HCT116 (cell line): ENCODE measurements at regions not wholly inside any gene's neighbourhood (a gene's known extent, or its start where the extent isn't known, plus 50 kb on each side); places are given as distances from the start of the nearest gene placed in this dataset.

Source experiments
- EZH2 ChIP-seq: fragments of 200-600 bp; sonication (generic); IDR thresholded peaks from 2 replicates; pipeline ENCODE4 v1.6.1; 2017; ENCODE audit warnings: antibody characterized with exemption, mixed run types
- EZH2phosphoT487 ChIP-seq: fragments of 200-600 bp; IDR thresholded peaks from 2 replicates; pipeline ENCODE4 v1.6.1; 2018; ENCODE audit warnings: antibody characterized with exemption, borderline replicate concordance
- JUND ChIP-seq: IDR thresholded peaks from 2 replicates; pipeline ENCODE4 v1.6.1; 2012
- POLR2A ChIP-seq: IDR thresholded peaks from 2 replicates; pipeline ENCODE4 v1.7.0; 2011; ENCODE audit warnings: borderline replicate concordance; ENCODE audit not compliant: insufficient read depth, insufficient read length; ENCODE audit errors: extremely low read depth
- ZNF274 ChIP-seq: fragments of 200-500 bp; sonication (Bioruptor generic); IDR thresholded peaks from 2 replicates; pipeline ENCODE4 v1.6.1; 2014; ENCODE audit warnings: mild to moderate bottlenecking, low read depth, low read length, inconsistent platforms
- TF ChIP-seq, protein P1 (sequence below), 3 experiments: fragments of 200-600 bp in 1 of 3; sonication (generic) in 1 of 3; IDR thresholded peaks in 2 of 3; conservative IDR thresholded peaks in 1 of 3; 2 replicates each; pipeline ENCODE4 v1.5.1; 2012 to 2017; ENCODE audit warnings: low read depth in 2 of 3, low read length in 2 of 3, antibody characterized with exemption in 1 of 3, borderline replicate concordance in 1 of 3, control low read depth in 1 of 3, mild to moderate bottlenecking in 1 of 3, mixed read lengths in 1 of 3, mixed run types in 1 of 3, moderate library complexity in 1 of 3; ENCODE audit not compliant: insufficient read depth in 1 of 3

DNA sequence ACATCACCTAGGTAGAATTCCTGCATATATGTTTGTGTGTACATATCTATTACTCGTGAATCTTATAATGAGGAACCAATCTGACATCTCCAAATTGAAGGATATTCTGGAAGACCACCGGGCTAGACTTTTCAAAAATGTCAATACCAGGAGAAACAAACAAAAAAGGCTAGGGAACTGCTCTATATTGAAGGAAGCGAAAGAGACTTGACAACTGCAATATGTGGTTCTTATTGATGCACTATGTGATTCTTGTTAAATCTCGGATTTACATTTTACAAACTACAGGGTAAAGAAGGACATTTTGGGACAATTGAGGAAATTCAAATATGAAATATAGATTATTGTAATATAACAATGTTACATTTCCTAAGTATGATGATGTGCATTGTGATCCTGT lies 137.5 kb upstream of the CCDC54 start:
- no peak for TF ChIP-seq ZNF274
- TF ChIP-seq, protein P1, sequence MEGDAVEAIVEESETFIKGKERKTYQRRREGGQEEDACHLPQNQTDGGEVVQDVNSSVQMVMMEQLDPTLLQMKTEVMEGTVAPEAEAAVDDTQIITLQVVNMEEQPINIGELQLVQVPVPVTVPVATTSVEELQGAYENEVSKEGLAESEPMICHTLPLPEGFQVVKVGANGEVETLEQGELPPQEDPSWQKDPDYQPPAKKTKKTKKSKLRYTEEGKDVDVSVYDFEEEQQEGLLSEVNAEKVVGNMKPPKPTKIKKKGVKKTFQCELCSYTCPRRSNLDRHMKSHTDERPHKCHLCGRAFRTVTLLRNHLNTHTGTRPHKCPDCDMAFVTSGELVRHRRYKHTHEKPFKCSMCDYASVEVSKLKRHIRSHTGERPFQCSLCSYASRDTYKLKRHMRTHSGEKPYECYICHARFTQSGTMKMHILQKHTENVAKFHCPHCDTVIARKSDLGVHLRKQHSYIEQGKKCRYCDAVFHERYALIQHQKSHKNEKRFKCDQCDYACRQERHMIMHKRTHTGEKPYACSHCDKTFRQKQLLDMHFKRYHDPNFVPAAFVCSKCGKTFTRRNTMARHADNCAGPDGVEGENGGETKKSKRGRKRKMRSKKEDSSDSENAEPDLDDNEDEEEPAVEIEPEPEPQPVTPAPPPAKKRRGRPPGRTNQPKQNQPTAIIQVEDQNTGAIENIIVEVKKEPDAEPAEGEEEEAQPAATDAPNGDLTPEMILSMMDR (IDR thresholded peaks at IDR 0.05 in 2 of 3, conservative IDR thresholded peaks at IDR 0.05 in 1 of 3; ENCODE audit: borderline replicate concordance in 1 of 3, insufficient read depth in 1 of 3, low read depth in 2 of 3, low read length in 2 of 3): no peak
- no peak for TF ChIP-seq EZH2phosphoT487
- no peak for TF ChIP-seq POLR2A
- no peak for TF ChIP-seq EZH2
- TF ChIP-seq JUND: no peak
